Mucosa of descending colon (tissue), 3 donors: ENCODE measurements at regions not wholly inside any gene's neighbourhood (a gene's known extent, or its start where the extent isn't known, plus 50 kb on each side); places are given as distances from the start of the nearest gene placed in this dataset.

ENCODE experiments used
- ATAC-seq: fragments of 200-7000 bp; cut with Tn5 transposase; one replicate; pipeline ENCODE4 v1.9.1; 2020; ENCODE audit warnings: mild to moderate bottlenecking, moderate library complexity
- DNase-seq, 3 donors: peaks; one replicate each; pipeline ENCODE4 v3.0.0-alpha.2; 2020
- H3K36me3 ChIP-seq: fragments of 200-600 bp; one replicate; pipeline ENCODE4 v1.8.0; 2021; ENCODE audit warnings: low read depth, mild to moderate bottlenecking
- H3K4me1 ChIP-seq: fragments of 200-600 bp; one replicate; pipeline ENCODE4 v1.8.0; 2021; ENCODE audit warnings: low read depth, mild to moderate bottlenecking
- H3K4me3 ChIP-seq: fragments of 200-600 bp; one replicate; pipeline ENCODE4 v1.8.0; 2021; ENCODE audit warnings: mild to moderate bottlenecking
- H3K9me3 ChIP-seq: fragments of 200-600 bp; one replicate; pipeline ENCODE4 v1.8.0; 2021; ENCODE audit warnings: mild to moderate bottlenecking
- intact Hi-C, 2 donors: fragments of 100-400 bp; cut with DNase I in 1 of 2; cut with micrococcal nuclease in 1 of 2; formaldehyde crosslinking; loops; one replicate each; pipeline versions ENCODE4 v1.11.0 to v1.11.1; 2022; cut with DNase I, micrococcal nuclease
- TF ChIP-seq, protein P1 (sequence below): fragments of 200-600 bp; IDR thresholded peaks from one replicate; pipeline ENCODE4 v1.8.0; 2022; ENCODE audit warnings: antibody characterized with exemption, mild to moderate bottlenecking
- donor health status: DM: no; HTN: no; CAD: no; lungs with moderate emphysema.
- donor health status: DM: no; HTN: no; CAD: no.
- donor health status: DM: no; HTN: yes; CAD: no.

DNA sequence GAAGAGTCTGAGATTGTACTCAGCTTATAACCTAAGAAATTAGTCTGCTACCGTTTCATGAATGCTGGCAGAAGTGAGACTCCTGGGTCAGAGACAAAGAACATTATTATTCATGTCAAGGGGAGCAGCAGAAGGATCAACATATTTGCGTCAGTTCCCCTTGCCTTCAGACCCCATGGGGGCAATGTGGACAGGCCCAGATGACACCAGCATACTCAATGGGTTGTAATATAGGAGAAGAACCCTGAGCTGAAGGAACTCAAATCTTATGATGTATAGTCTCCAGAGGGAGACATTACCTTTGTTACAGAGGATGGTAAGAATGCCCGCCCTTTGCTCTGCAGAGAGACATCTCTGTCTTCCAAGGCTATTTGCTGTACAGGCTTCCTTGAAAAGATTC, 384.4 kb downstream of the EPM2A start:
- DNase-seq: no peak
- intact Hi-C loops: no loop called here
- ATAC-seq: no peak
- Histone ChIP-seq H3K4me1 (no peaks in the 10 kb centered on the region), H3K4me3 (no peak overlapping the region), H3K36me3 (no peaks in the 10 kb centered on the region), H3K9me3 (no peaks in the 10 kb centered on the region)
- TF ChIP-seq, protein P1, sequence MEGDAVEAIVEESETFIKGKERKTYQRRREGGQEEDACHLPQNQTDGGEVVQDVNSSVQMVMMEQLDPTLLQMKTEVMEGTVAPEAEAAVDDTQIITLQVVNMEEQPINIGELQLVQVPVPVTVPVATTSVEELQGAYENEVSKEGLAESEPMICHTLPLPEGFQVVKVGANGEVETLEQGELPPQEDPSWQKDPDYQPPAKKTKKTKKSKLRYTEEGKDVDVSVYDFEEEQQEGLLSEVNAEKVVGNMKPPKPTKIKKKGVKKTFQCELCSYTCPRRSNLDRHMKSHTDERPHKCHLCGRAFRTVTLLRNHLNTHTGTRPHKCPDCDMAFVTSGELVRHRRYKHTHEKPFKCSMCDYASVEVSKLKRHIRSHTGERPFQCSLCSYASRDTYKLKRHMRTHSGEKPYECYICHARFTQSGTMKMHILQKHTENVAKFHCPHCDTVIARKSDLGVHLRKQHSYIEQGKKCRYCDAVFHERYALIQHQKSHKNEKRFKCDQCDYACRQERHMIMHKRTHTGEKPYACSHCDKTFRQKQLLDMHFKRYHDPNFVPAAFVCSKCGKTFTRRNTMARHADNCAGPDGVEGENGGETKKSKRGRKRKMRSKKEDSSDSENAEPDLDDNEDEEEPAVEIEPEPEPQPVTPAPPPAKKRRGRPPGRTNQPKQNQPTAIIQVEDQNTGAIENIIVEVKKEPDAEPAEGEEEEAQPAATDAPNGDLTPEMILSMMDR: no peak

DNA sequence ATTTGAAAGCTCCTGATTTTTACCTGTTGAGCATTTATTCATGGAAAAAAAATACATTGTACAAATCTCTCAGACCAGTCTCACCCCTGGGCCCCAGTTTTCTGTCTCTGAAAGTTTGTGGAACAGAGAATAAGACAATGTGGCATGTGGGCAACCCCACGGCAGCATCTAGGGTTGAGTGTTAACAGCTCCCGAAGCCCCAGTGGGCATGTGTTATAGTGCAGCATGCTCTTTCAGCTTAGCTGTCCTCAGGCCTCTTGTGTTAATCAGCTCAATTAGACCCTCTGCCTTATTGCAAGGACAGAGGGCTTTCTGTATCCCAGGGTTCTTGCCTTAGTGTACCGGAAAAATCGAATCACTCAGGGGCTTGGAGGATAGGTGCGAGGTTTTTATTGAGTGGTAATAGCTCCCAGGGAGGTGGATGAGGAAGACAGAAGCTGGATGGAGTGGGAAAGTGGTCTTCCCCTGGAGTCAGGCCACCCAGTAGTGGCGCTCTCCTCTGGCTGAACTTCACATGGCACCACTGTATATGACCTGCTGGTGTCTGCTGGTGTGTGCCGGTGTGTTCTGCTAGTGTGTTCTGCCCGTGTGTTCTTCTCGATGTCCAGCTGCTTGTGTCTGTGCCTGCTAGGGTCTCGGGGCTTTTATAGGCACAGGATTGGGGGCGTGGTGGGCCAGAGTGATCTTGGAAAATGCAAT, 382.8 kb downstream of the EPM2A start:
- ATAC-seq: no peak
- Histone ChIP-seq H3K36me3 (no peaks in the 10 kb centered on the region), H3K4me3 (no peak overlapping the region), H3K4me1 (no peaks in the 10 kb centered on the region), H3K9me3 (no peaks in the 10 kb centered on the region)
- TF ChIP-seq, protein P1: no peak
- no peak for DNase-seq
- intact Hi-C loops: no loop called here

DNA sequence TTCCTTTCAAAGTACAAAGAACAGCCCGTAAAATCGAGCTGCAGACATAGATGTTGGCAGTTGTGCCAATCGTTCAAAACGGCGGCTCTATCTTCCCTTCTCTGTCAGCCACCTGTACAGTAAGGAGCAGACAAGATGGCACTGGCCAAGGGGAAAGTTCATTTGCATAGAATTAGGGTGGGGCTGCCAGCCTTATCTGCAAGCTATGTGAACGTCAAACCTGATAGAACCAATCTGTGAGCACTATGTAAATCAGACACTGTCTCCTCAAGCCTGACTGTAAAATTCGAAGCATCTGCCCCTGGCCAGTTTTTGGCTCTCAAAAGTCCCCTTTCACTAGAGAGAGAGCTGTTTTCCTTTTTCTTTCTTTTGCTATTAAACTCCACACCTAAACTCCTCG, 374.5 kb downstream of the EPM2A start:
- intact Hi-C loops: no loop called here
- no peaks in the 10 kb centered on the region for H3K9me3 ChIP-seq
- no peak overlapping the region for H3K4me3 ChIP-seq
- no peaks in the 10 kb centered on the region for H3K36me3 ChIP-seq
- no peak for DNase-seq
- no peak for ATAC-seq
- H3K4me1 ChIP-seq: no peaks in the 10 kb centered on the region
- TF ChIP-seq, protein P1: no peak

DNA sequence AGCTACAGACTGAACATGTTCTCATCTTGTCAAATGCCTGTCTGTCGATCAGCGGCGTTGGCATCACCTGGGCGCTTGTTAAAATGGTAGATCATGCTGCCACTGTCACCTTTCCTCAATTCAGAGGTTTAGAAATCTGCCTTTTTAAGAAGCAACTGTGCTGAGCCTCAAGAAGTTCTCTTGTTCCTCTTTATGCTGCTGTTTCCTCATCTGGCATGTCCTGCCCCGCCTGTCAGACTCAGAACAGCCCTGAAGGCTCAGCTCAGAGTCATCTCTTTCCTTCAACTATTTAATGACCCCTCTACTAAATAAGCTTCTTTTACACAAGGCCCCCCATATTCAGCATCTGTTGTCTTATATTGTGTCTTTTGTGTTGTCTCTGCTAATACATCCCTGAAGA, 368.2 kb downstream of the EPM2A start:
- Histone ChIP-seq H3K9me3 (no peaks in the 10 kb centered on the region), H3K4me3 (no peak overlapping the region), H3K36me3 (no peaks in the 10 kb centered on the region), H3K4me1 (no peaks in the 10 kb centered on the region)
- DNase-seq (no peak), ATAC-seq (no peak)
- intact Hi-C loops: no loop called here
- TF ChIP-seq, protein P1: no peak

DNA sequence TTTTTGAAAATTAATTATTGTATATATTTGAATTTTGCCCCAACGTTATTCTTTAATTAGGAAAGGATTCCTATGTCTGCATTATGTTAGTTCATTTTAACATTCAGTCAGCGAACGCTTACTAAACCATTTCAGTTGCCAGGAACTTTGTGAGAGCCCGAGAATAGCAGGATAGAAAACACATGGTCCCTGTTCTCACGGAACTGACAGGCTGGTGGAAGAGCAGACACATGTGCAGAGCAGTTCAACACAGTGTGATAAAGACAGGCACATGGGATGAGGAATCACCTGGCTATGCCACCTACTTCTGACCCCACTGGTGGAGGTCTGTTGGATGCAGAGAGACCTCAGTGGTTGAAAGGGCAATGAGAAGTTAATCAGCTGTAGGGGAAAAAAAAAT, 367.2 kb downstream of the EPM2A start:
- Histone ChIP-seq H3K4me3 (no peak overlapping the region), H3K36me3 (no peaks in the 10 kb centered on the region), H3K9me3 (no peaks in the 10 kb centered on the region), H3K4me1 (no peaks in the 10 kb centered on the region)
- intact Hi-C loops: no loop called here
- TF ChIP-seq, protein P1: no peak
- DNase-seq: no peak
- no peak for ATAC-seq

DNA sequence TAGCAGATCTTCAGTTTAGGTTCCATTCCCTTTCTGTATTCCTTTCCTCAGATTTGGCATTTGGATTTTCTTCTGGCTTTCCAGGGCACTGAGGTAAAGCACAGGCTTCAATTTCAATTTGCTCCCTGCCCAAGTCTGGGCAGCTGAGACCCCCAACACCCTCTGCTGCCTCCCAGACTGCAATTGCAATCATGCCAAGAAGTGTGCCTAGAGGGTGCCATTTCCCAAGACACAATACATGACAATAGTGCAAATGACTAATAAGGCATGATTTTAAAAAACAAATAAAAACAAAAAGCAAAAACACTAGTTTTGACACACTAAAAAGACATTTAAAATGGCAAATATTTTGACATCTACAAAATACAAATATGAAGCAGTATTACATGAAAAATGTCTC, 364.8 kb downstream of the EPM2A start:
- intact Hi-C loops: no loop called here
- no peak overlapping the region for H3K4me3 ChIP-seq
- DNase-seq (no peak), ATAC-seq (no peak)
- no peaks in the 10 kb centered on the region for H3K36me3 ChIP-seq
- no peaks in the 10 kb centered on the region for H3K4me1 ChIP-seq
- TF ChIP-seq, protein P1: no peak
- H3K9me3 ChIP-seq: no peaks in the 10 kb centered on the region
